GM19324 (cell line): ENCODE measurements at regions not wholly inside any gene's neighbourhood (a gene's known extent, or its start where the extent isn't known, plus 50 kb on each side); places are given as distances from the start of the nearest gene placed in this dataset.
"Not testable (repeated sequence)": the region's sequence is repeated elsewhere in the genome, so short reads cannot be mapped to it uniquely, and the experiment has no call there.

Source experiments
- ATAC-seq: cut with Tn5 transposase; IDR thresholded peaks from one replicate; pipeline ENCODE4 v1.9.1; 2021; ENCODE audit warnings: mild to moderate bottlenecking, moderate library complexity; ENCODE audit not compliant: unreplicated experiment, low FRiP score

- not testable (repeated sequence) for ATAC-seq
Measured at GRCh38 chr6:22215474-22215873, 81.4 kb downstream of the PRL start.

GRCh38 chr6:22218410-22218809 is 78.4 kb downstream of the PRL start:
- ATAC-seq, result no peak

- ATAC-seq, result no peak
Measured at GRCh38 chr6:22219925-22220324, 76.9 kb downstream of the PRL start.

- ATAC-seq, result no peak
Measured at GRCh38 chr6:22221211-22221610, 75.6 kb downstream of the PRL start.

GRCh38 chr6:22221630-22222029 is 75.2 kb downstream of the PRL start:
- ATAC-seq, result no peak

GRCh38 chr6:22222469-22222868 is 74.4 kb downstream of the PRL start:
- ATAC-seq, result no peak

GRCh38 chr6:22227824-22228610 is 68.8 kb downstream of the PRL start:
- no peak for ATAC-seq

GRCh38 chr6:22231050-22231449 is 65.8 kb downstream of the PRL start:
- no peak for ATAC-seq

GRCh38 chr6:22231616-22232015 is 65.2 kb downstream of the PRL start:
- ATAC-seq, result no peak

GRCh38 chr6:22236626-22237414 is 60.0 kb downstream of the PRL start:
- no peak for ATAC-seq
